Astrocyte (in vitro differentiated cells and primary cell): ENCODE measurements at regions not wholly inside any gene's neighbourhood (a gene's known extent, or its start where the extent isn't known, plus 50 kb on each side); places are given as distances from the start of the nearest gene placed in this dataset.
A peak's percentile ranks its signal among the peaks of the same experiment; 100 is the strongest.

Experiments used
- DNase-seq: peaks from one replicate; pipeline ENCODE4 v3.0.0-alpha.2; 2010; ENCODE audit warnings: low read depth
- FAIRE-seq: peaks from 2 replicates; lab custom pipeline; 2011; peaks lifted over from hg19 to GRCh38; lab: Jason Lieb, UNC
- H2AFZ ChIP-seq: 2 replicates; pipeline ENCODE4 v1.6.0; 2012; ENCODE audit warnings: low read depth, low read length, inconsistent platforms
- H3K27ac ChIP-seq: 2 replicates; pipeline ENCODE4 v1.5.1; 2011; ENCODE audit warnings: low read depth, low read length, inconsistent platforms
- H3K27me3 ChIP-seq: 2 replicates; pipeline ENCODE4 v1.6.0; 2011; ENCODE audit warnings: low read length, inconsistent platforms; ENCODE audit not compliant: insufficient read depth
- H3K36me3 ChIP-seq: 2 replicates; pipeline ENCODE4 v1.5.1; 2011; ENCODE audit warnings: low read length, inconsistent platforms; ENCODE audit not compliant: insufficient read depth
- H3K4me1 ChIP-seq: 2 replicates; pipeline ENCODE4 v1.5.1; 2011; ENCODE audit warnings: low read length, inconsistent platforms; ENCODE audit not compliant: insufficient read depth
- H3K4me2 ChIP-seq: 2 replicates; pipeline ENCODE4 v1.6.0; 2012; ENCODE audit warnings: low read length, inconsistent platforms
- H3K4me3 ChIP-seq: 2 replicates; pipeline ENCODE4 v1.5.1; 2011; ENCODE audit warnings: low read depth, mild to moderate bottlenecking, low read length, inconsistent platforms; ENCODE audit not compliant: insufficient read depth
- H3K79me2 ChIP-seq: 2 replicates; pipeline ENCODE4 v1.6.0; 2012; ENCODE audit warnings: mild to moderate bottlenecking, low read length, inconsistent platforms; ENCODE audit not compliant: insufficient read depth
- H3K9ac ChIP-seq: 2 replicates; pipeline ENCODE4 v1.6.0; 2012; ENCODE audit warnings: mild to moderate bottlenecking, low read length, inconsistent platforms
- H3K9me3 ChIP-seq: 2 replicates; pipeline ENCODE4 v1.5.1; 2012; ENCODE audit warnings: low read depth, mild to moderate bottlenecking, low read length, inconsistent platforms; ENCODE audit not compliant: insufficient read depth
- H4K20me1 ChIP-seq: 2 replicates; pipeline ENCODE4 v1.6.0; 2012; ENCODE audit warnings: low read length, inconsistent platforms; ENCODE audit not compliant: insufficient read depth
- H3K27ac Mint-ChIP-seq: one replicate; pipeline ENCODE4 v1.8.0; 2021; ENCODE audit warnings: mild to moderate bottlenecking, mixed read lengths; ENCODE audit not compliant: unreplicated experiment
- H3K27me3 Mint-ChIP-seq: one replicate; pipeline ENCODE4 v1.8.0; 2021; ENCODE audit warnings: low read depth, mixed read lengths; ENCODE audit not compliant: unreplicated experiment
- H3K36me3 Mint-ChIP-seq: one replicate; pipeline ENCODE4 v1.8.0; 2021; ENCODE audit warnings: low read depth, mixed read lengths; ENCODE audit not compliant: unreplicated experiment
- H3K4me1 Mint-ChIP-seq: one replicate; pipeline ENCODE4 v1.8.0; 2021; ENCODE audit warnings: low read depth, mixed read lengths; ENCODE audit not compliant: unreplicated experiment
- H3K4me3 Mint-ChIP-seq: one replicate; pipeline ENCODE4 v1.8.0; 2021; ENCODE audit warnings: mild to moderate bottlenecking, moderate library complexity, mixed read lengths; ENCODE audit not compliant: unreplicated experiment
- H3K9me3 Mint-ChIP-seq: one replicate; pipeline ENCODE4 v1.8.0; 2021; ENCODE audit warnings: mild to moderate bottlenecking, mixed read lengths; ENCODE audit not compliant: unreplicated experiment
- EZH2 ChIP-seq: IDR thresholded peaks from 2 replicates; pipeline ENCODE4 v1.6.1; 2012; ENCODE audit warnings: mild to moderate bottlenecking, low read length, inconsistent platforms; ENCODE audit not compliant: insufficient read depth
- TF ChIP-seq, protein P1 (sequence below): IDR thresholded peaks from 2 replicates; pipeline ENCODE4 v1.5.1; 2011; ENCODE audit warnings: low read depth, mild to moderate bottlenecking, inconsistent platforms, low read length, moderate library complexity; ENCODE audit not compliant: insufficient read depth

DNA sequence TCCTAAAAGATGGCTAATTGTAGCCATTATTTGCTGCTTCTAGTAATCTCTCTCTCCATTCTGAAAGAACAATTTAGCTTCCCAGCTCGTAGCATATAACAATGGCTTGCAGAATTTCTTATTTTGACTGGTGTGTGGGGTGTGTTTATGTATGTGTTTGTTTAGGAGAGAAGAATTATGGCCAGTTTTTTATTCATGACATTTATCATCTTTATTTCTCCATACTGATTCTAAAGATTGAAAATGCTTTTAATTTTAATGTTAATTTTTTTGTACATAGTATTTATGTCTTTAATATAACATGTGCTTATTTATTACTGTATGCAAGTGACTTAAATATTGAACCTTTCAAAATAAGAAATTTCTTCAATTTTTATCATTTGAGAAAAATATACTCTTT lies 115.8 kb upstream of the TMTC4 start:
- Histone ChIP-seq H4K20me1 (no peaks in the 10 kb centered on the region), H3K4me3 (no peak overlapping the region), H2AFZ (no peak overlapping the region), H3K4me2 (no peak overlapping the region), H3K27me3 (no peaks in the 10 kb centered on the region), H3K36me3 (no peaks in the 10 kb centered on the region), H3K9ac (no peak overlapping the region), H3K9me3 (no peaks in the 10 kb centered on the region), H3K27ac (no peak overlapping the region), H3K79me2 (no peaks in the 10 kb centered on the region), H3K4me1 (no peaks in the 10 kb centered on the region)
- no peak for FAIRE-seq
- Mint-ChIP-seq H3K4me3 (no peak overlapping the region), H3K27me3 (no peaks in the 10 kb centered on the region), H3K9me3 (peaks cover 18% of the 10 kb centered on the region), H3K36me3 (no peaks in the 10 kb centered on the region), H3K27ac (no peak overlapping the region), H3K4me1 (peaks cover 6% of the 10 kb centered on the region)
- DNase-seq = no peak
- TF ChIP-seq, protein P1, sequence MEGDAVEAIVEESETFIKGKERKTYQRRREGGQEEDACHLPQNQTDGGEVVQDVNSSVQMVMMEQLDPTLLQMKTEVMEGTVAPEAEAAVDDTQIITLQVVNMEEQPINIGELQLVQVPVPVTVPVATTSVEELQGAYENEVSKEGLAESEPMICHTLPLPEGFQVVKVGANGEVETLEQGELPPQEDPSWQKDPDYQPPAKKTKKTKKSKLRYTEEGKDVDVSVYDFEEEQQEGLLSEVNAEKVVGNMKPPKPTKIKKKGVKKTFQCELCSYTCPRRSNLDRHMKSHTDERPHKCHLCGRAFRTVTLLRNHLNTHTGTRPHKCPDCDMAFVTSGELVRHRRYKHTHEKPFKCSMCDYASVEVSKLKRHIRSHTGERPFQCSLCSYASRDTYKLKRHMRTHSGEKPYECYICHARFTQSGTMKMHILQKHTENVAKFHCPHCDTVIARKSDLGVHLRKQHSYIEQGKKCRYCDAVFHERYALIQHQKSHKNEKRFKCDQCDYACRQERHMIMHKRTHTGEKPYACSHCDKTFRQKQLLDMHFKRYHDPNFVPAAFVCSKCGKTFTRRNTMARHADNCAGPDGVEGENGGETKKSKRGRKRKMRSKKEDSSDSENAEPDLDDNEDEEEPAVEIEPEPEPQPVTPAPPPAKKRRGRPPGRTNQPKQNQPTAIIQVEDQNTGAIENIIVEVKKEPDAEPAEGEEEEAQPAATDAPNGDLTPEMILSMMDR = no peak
- TF ChIP-seq EZH2 = no peak

DNA sequence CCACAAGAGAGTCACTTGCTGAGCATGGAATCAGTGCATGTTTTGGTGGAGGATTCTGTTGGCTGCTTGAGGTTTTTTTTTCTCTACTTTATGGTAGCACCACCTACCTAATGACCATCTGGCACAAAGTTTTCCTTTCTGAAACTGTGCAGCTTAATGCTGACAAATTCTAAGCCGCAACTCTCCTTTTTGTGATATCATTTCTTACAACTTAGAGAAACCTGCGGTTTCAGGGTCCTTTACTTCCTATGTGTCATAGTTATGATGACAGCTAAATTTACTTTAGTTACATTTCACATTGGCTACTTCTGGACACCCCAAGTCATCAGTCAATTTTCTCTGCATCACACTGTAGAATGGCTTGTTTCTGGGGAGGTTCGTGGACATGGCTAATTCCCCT lies 115.4 kb upstream of the TMTC4 start:
- Histone ChIP-seq H3K27ac (no peak overlapping the region), H3K9me3 (no peaks in the 10 kb centered on the region), H3K4me1 (no peaks in the 10 kb centered on the region), H4K20me1 (no peaks in the 10 kb centered on the region), H3K27me3 (no peaks in the 10 kb centered on the region), H3K4me2 (peak overlapping the region; percentile 20), H3K79me2 (no peaks in the 10 kb centered on the region), H3K9ac (no peak overlapping the region), H3K36me3 (no peaks in the 10 kb centered on the region), H2AFZ (peak overlapping the region; percentile 13), H3K4me3 (no peak overlapping the region)
- no peaks in the 10 kb centered on the region for H3K36me3 Mint-ChIP-seq
- H3K27ac Mint-ChIP-seq = no peak overlapping the region
- no peak for TF ChIP-seq EZH2
- TF ChIP-seq, protein P1 = no peak
- H3K27me3 Mint-ChIP-seq = no peaks in the 10 kb centered on the region
- DNase-seq = peak; percentile 18
- H3K4me1 Mint-ChIP-seq = peaks cover 6% of the 10 kb centered on the region
- no peak for FAIRE-seq
- peaks cover 17% of the 10 kb centered on the region for H3K9me3 Mint-ChIP-seq
- H3K4me3 Mint-ChIP-seq = no peak overlapping the region

- no peak overlapping the region for H3K4me3 Mint-ChIP-seq
- Histone ChIP-seq H2AFZ (peak overlapping the region; percentile 13), H3K4me1 (no peaks in the 10 kb centered on the region), H3K9me3 (no peaks in the 10 kb centered on the region), H3K27ac (no peak overlapping the region), H4K20me1 (no peaks in the 10 kb centered on the region), H3K36me3 (no peaks in the 10 kb centered on the region), H3K27me3 (no peaks in the 10 kb centered on the region), H3K79me2 (no peaks in the 10 kb centered on the region), H3K4me3 (no peak overlapping the region), H3K9ac (no peak overlapping the region), H3K4me2 (peak overlapping the region; percentile 20)
- peaks cover 6% of the 10 kb centered on the region for H3K4me1 Mint-ChIP-seq
- TF ChIP-seq, protein P1 = no peak
- no peak for TF ChIP-seq EZH2
- no peak overlapping the region for H3K27ac Mint-ChIP-seq
- H3K9me3 Mint-ChIP-seq = peaks cover 17% of the 10 kb centered on the region
- DNase-seq (peak; percentile 44), FAIRE-seq (no peak)
- H3K27me3 Mint-ChIP-seq = no peaks in the 10 kb centered on the region
- H3K36me3 Mint-ChIP-seq = no peaks in the 10 kb centered on the region
Observed at GRCh38 chr13:100789481-100789880, 114.9 kb upstream of the TMTC4 start.
